DOHH2 (cell line): ENCODE measurements at regions not wholly inside any gene's neighbourhood (a gene's known extent, or its start where the extent isn't known, plus 50 kb on each side); places are given as distances from the start of the nearest gene placed in this dataset.

Experiments used
- H3F3A ChIP-seq: fragments of 200-600 bp; sonication (generic), shearing (Covaris generic); 2 replicates; pipeline ENCODE4 v1.6.0; 2016; ENCODE audit warnings: antibody characterized with exemption, mild to moderate bottlenecking; ENCODE audit not compliant: control insufficient read depth, insufficient read depth
- H3K27ac ChIP-seq: fragments of 200-600 bp; sonication (generic); 2 replicates; pipeline ENCODE4 v1.5.1; 2014; ENCODE audit warnings: low read depth, mild to moderate bottlenecking, low read length, moderate library complexity
- H3K27me3 ChIP-seq: fragments of 200-600 bp; sonication (generic); 2 replicates; pipeline ENCODE4 v1.6.1; 2014; ENCODE audit warnings: mild to moderate bottlenecking, low read length, mixed read lengths; ENCODE audit not compliant: control insufficient read depth
- H3K36me3 ChIP-seq: fragments of 200-600 bp; sonication (generic); 2 replicates; pipeline ENCODE4 v1.6.1; 2014; ENCODE audit warnings: mild to moderate bottlenecking, low read length, moderate library complexity, mixed read lengths; ENCODE audit not compliant: control insufficient read depth
- H3K4me1 ChIP-seq: fragments of 200-600 bp; sonication (generic); 2 replicates; pipeline ENCODE4 v1.6.1; 2014; ENCODE audit warnings: mild to moderate bottlenecking, low read length, mixed read lengths; ENCODE audit not compliant: control insufficient read depth
- H3K4me2 ChIP-seq: fragments of 200-600 bp; sonication (generic); 2 replicates; pipeline ENCODE4 v1.6.0; 2014; ENCODE audit warnings: mild to moderate bottlenecking, low read length, moderate library complexity
- H3K4me3 ChIP-seq: fragments of 200-600 bp; sonication (generic); 2 replicates; pipeline ENCODE4 v1.5.1; 2014; ENCODE audit warnings: mild to moderate bottlenecking, low read length, mixed read lengths
- H3K79me2 ChIP-seq: fragments of 200-600 bp; sonication (generic); 2 replicates; pipeline ENCODE4 v1.6.1; 2014; ENCODE audit warnings: mild to moderate bottlenecking, low read length, mixed read lengths; ENCODE audit not compliant: control insufficient read depth
- H3K9me2 ChIP-seq: fragments of 200-600 bp; sonication (generic); replicated peaks from 2 replicates; pipeline ENCODE4 v1.6.1; 2014; ENCODE audit warnings: mild to moderate bottlenecking, low read length, mixed read lengths; ENCODE audit not compliant: control insufficient read depth
- H3K9me3 ChIP-seq: fragments of 200-600 bp; sonication (generic); 2 replicates; pipeline ENCODE4 v1.6.1; 2014; ENCODE audit warnings: antibody characterized with exemption, low read length, mixed read lengths; ENCODE audit not compliant: control insufficient read depth, insufficient read depth
- H4K20me1 ChIP-seq: fragments of 200-600 bp; sonication (generic); 2 replicates; pipeline ENCODE4 v1.6.0; 2014; ENCODE audit warnings: low read depth, mild to moderate bottlenecking, antibody characterized with exemption, low read length, moderate library complexity; ENCODE audit not compliant: control insufficient read depth, insufficient read depth
- EZH2phosphoT487 ChIP-seq: fragments of 200-600 bp; sonication (generic); IDR thresholded peaks from 2 replicates; pipeline ENCODE4 v1.6.1; 2017; ENCODE audit warnings: borderline replicate concordance, mild to moderate bottlenecking, antibody characterized with exemption, low read length, moderate library complexity, mixed read lengths
- TF ChIP-seq, protein P1 (sequence below): fragments of 200-600 bp; sonication (generic); IDR thresholded peaks from one replicate; pipeline ENCODE4 v1.5.1; 2014; ENCODE audit warnings: antibody characterized with exemption, mild to moderate bottlenecking, low read depth, low read length; ENCODE audit not compliant: poor library complexity, severe bottlenecking

DNA sequence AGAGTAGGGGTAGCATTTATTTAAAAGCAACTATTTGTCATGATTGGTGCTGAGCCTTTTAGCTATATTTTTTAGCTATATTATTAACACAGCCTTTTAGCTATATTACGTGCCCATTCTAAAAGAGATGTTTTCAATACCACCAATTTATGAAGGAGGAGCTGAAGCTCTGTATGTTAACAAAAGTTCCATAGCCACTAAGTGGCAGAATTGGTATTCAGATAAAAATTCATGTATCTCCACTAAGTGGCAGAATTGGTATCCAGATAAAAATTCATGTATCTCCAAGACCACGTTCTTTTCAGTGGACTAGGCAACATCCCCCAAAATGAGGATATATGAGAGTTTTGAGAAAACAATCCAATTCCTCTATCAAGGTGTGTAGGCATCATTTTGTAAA lies 268.6 kb downstream of the HGF start:
- TF ChIP-seq EZH2phosphoT487, result no peak
- TF ChIP-seq, protein P1, sequence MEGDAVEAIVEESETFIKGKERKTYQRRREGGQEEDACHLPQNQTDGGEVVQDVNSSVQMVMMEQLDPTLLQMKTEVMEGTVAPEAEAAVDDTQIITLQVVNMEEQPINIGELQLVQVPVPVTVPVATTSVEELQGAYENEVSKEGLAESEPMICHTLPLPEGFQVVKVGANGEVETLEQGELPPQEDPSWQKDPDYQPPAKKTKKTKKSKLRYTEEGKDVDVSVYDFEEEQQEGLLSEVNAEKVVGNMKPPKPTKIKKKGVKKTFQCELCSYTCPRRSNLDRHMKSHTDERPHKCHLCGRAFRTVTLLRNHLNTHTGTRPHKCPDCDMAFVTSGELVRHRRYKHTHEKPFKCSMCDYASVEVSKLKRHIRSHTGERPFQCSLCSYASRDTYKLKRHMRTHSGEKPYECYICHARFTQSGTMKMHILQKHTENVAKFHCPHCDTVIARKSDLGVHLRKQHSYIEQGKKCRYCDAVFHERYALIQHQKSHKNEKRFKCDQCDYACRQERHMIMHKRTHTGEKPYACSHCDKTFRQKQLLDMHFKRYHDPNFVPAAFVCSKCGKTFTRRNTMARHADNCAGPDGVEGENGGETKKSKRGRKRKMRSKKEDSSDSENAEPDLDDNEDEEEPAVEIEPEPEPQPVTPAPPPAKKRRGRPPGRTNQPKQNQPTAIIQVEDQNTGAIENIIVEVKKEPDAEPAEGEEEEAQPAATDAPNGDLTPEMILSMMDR, result no peak
- no peak overlapping the region for H3K4me2 ChIP-seq

DNA sequence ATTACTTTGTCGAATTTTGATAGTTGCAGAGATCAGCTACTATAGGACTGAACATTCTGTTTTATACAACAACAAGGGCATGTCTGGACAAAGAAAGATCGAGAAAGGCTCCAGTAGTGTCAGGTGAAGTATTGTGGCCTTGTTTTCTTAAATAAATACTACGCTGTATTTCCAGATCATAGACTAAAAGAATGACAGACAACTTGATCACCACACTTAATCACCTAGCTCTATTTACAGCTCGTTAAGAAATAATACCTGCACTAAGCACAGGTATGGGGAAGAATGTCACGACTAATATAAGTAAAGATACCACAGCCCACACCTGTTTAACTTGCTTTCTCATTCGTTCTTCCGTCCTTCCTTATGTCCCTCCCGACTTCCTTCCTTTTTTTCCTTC lies 269.2 kb downstream of the HGF start:
- H3K27me3 ChIP-seq, result no peaks in the 10 kb centered on the region
- no peaks in the 10 kb centered on the region for H3K9me3 ChIP-seq
- no peak overlapping the region for H3K4me2 ChIP-seq
- H4K20me1 ChIP-seq, result no peaks in the 10 kb centered on the region
- no peaks in the 10 kb centered on the region for H3K36me3 ChIP-seq
- H3K4me1 ChIP-seq, result no peaks in the 10 kb centered on the region
- H3K9me2 ChIP-seq, result no peaks in the 10 kb centered on the region
- H3K79me2 ChIP-seq, result no peaks in the 10 kb centered on the region
- H3F3A ChIP-seq, result no peaks in the 10 kb centered on the region
- TF ChIP-seq, protein P1, result no peak
- TF ChIP-seq EZH2phosphoT487, result no peak
- H3K4me3 ChIP-seq, result no peak overlapping the region
- H3K27ac ChIP-seq, result no peak overlapping the region

More for the DNA sequence above, 268.6 kb downstream of the HGF start:
- Histone ChIP-seq H3K79me2 (no peaks in the 10 kb centered on the region), H3K27me3 (no peaks in the 10 kb centered on the region), H3K9me2 (no peaks in the 10 kb centered on the region), H3K9me3 (no peaks in the 10 kb centered on the region), H4K20me1 (no peaks in the 10 kb centered on the region), H3K27ac (no peak overlapping the region), H3K36me3 (no peaks in the 10 kb centered on the region), H3K4me3 (no peak overlapping the region), H3F3A (no peaks in the 10 kb centered on the region), H3K4me1 (no peaks in the 10 kb centered on the region)

DNA sequence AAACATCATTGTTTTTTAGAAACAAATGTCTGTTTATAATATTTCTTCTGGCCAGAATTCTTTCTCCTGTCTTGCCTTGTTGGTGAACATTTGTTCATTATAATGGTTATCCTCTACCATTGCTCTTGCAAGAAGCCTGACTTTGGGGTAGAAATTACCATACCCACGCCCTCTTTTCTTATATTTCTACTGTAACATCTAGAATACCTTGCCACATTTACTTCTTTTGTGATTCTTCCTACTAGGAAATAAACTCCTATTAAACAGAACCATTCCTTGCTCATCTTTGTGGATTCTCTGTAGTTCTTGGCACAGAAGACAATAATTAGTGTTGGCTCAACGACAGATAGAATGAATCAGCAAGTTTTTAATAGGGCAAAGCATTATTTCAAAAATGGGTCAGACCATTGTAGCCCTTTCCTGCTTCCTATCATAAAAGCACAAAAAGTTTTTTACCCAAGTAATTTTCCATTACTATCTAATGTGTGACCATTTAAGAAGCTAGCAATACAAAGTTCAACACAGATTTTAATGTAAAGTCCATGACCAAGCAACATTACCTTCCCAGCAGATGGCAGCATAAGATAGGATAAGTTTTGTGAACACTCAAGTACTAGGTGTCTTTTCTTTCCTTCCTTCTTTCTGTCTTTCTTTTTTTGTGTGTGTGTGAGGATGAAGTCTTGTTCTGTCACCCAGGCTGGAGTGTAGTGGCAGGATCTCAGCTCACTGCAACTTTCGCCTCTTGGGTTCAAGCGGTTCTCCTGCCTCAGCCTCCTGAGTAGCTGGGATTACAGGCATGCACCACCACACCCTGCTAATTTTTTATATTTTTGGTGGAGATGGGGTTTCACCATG lies 270.4 kb downstream of the HGF start:
- Histone ChIP-seq H3K4me2 (no peak overlapping the region), H3K4me3 (no peak overlapping the region), H3K36me3 (no peaks in the 10 kb centered on the region), H4K20me1 (no peaks in the 10 kb centered on the region), H3K79me2 (no peaks in the 10 kb centered on the region), H3K4me1 (no peaks in the 10 kb centered on the region), H3K9me3 (no peaks in the 10 kb centered on the region), H3K27ac (no peak overlapping the region), H3K27me3 (no peaks in the 10 kb centered on the region), H3K9me2 (no peaks in the 10 kb centered on the region), H3F3A (no peaks in the 10 kb centered on the region)
- TF ChIP-seq, protein P1, result peak; percentile 63
- no peak for TF ChIP-seq EZH2phosphoT487
